ENCODE measurements at regions not wholly inside any gene's neighbourhood (a gene's known extent, or its start where the extent isn't known, plus 50 kb on each side); places are given as distances from the start of the nearest gene placed in this dataset.

DNA sequence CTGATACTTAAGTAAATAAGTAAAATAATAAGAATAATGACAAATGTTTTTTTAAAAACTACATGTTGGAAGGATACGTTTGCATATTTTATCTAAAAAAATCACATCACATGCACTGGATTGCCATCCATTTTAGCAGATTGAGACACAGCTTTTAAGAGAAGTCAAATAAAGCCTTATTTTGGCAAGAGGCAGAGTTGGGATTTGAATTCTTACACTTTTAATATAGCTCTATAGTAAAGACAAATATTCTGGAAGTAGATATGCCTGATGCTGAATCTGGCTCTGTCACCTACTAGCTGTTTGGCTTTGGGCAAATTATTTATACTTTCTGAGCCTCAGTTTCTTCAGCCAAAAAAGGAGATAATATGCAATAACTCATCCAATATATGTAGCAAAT is 386.4 kb downstream of the ETV1 start:
- Histone ChIP-seq H3K9me3 (ENCODE audit: control insufficient read depth in 1 of 2, insufficient read depth in 1 of 2, low read depth in 1 of 2, low read length in 2 of 2) (no peaks in the 10 kb centered on the region; a peak in 1 of 4 replicates), H2AFZ (ENCODE audit: low read depth, low read length, poor library complexity, severe bottlenecking) (no peak overlapping the region), H3K4me2 (ENCODE audit: low read length) (no peak overlapping the region), H4K20me1 (ENCODE audit: insufficient read depth) (no peaks in the 10 kb centered on the region), H3K4me1 (ENCODE audit: control insufficient read depth in 1 of 2, insufficient read depth in 2 of 2, low read length in 2 of 2) (no peaks in the 10 kb centered on the region), H3K27me3 (ENCODE audit: insufficient read depth, low read length) (no peaks in the 10 kb centered on the region), H3K4me3 (replicated peaks in 1 of 2; ENCODE audit: low read depth in 1 of 2, low read length in 2 of 2) (no peak overlapping the region), H3K9me2 (ENCODE audit: insufficient read depth) (no peaks in the 10 kb centered on the region), H3K27ac (ENCODE audit: low read depth, low read length) (no peak overlapping the region), H3K36me3 (ENCODE audit: control insufficient read depth in 1 of 2, insufficient read depth in 2 of 2, low read length in 2 of 2) (no peaks in the 10 kb centered on the region), H3K79me2 (ENCODE audit: insufficient read depth, low read length) (no peaks in the 10 kb centered on the region), H3K9ac (ENCODE audit: low read length) (no peak overlapping the region)
- ChIA-PET RAD21 (ENCODE audit: low non-redundant PET in 1 of 2, low total read pairs in 2 of 2, uncharacterized antibody in 2 of 2, unreplicated experiment in 2 of 2) (no interaction called here), POLR2A (no interaction called here), CTCF (no interaction called here)
- ATAC-seq (no peak), DNase-seq (ENCODE audit: low read depth, low spot score) (no peak)
- TF ChIP-seq CTCF (IDR thresholded peaks at IDR 0.05 in 2 of 3, conservative IDR thresholded peaks at IDR 0.05 in 1 of 3; ENCODE audit: borderline replicate concordance in 1 of 3, insufficient read depth in 1 of 3, low read depth in 2 of 3, low read length in 2 of 3) = no peak
- no peak for TF ChIP-seq MAX (IDR thresholded peaks at IDR 0.05)
- TF ChIP-seq REST (IDR thresholded peaks at IDR 0.05; ENCODE audit: low read depth) = no peak
- TF ChIP-seq POLR2AphosphoS5 (IDR thresholded peaks at IDR 0.05; ENCODE audit: low read depth, low read length) = no peak
- no peak for TF ChIP-seq ELF1 (IDR thresholded peaks at IDR 0.05; ENCODE audit: borderline replicate concordance, low read depth)
- no peak for TF ChIP-seq POLR2A (IDR thresholded peaks at IDR 0.05; ENCODE audit: borderline replicate concordance, extremely low read depth, insufficient read depth, insufficient read length)
- TF ChIP-seq SIN3A (IDR thresholded peaks at IDR 0.05; ENCODE audit: low read depth) = no peak
- TF ChIP-seq ZFX (IDR thresholded peaks at IDR 0.05) = no peak
- no peak for TF ChIP-seq SP1 (IDR thresholded peaks at IDR 0.05; ENCODE audit: low read depth)
- no peak for TF ChIP-seq ZNF274 (IDR thresholded peaks at IDR 0.05; ENCODE audit: low read depth, low read length)
- no peak for TF ChIP-seq EZH2phosphoT487 (IDR thresholded peaks at IDR 0.05; ENCODE audit: borderline replicate concordance)
- TF ChIP-seq SRF (IDR thresholded peaks at IDR 0.05; ENCODE audit: low read depth) = no peak
- TF ChIP-seq YY1 (IDR thresholded peaks at IDR 0.05; ENCODE audit: extremely low read depth, insufficient replicate concordance, low read depth, low read length) = no peak
- TF ChIP-seq, protein P1, sequence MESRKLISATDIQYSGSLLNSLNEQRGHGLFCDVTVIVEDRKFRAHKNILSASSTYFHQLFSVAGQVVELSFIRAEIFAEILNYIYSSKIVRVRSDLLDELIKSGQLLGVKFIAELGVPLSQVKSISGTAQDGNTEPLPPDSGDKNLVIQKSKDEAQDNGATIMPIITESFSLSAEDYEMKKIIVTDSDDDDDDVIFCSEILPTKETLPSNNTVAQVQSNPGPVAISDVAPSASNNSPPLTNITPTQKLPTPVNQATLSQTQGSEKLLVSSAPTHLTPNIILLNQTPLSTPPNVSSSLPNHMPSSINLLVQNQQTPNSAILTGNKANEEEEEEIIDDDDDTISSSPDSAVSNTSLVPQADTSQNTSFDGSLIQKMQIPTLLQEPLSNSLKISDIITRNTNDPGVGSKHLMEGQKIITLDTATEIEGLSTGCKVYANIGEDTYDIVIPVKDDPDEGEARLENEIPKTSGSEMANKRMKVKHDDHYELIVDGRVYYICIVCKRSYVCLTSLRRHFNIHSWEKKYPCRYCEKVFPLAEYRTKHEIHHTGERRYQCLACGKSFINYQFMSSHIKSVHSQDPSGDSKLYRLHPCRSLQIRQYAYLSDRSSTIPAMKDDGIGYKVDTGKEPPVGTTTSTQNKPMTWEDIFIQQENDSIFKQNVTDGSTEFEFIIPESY (IDR thresholded peaks at IDR 0.05; ENCODE audit: extremely low read depth, insufficient replicate concordance, low read length) = no peak
- intact Hi-C loops (cut with micrococcal nuclease) = no loop called here
- no TSS peak for BruUV-seq (replicated peaks)

Data from HCT116 (cell line).